Nephron (organoid): ENCODE measurements at regions not wholly inside any gene's neighbourhood (a gene's known extent, or its start where the extent isn't known, plus 50 kb on each side); places are given as distances from the start of the nearest gene placed in this dataset.

Experiments used
- H3K27ac Mint-ChIP-seq, 3 experiments: 2 replicates each; pipeline ENCODE4 v1.8.0; 2020; ENCODE audit warnings: mixed read lengths in 3 of 3, mild to moderate bottlenecking in 2 of 3, moderate library complexity in 1 of 3
- H3K27me3 Mint-ChIP-seq: 2 replicates; pipeline ENCODE4 v1.8.0; 2021; ENCODE audit warnings: low read depth, mild to moderate bottlenecking, moderate library complexity, mixed read lengths
- H3K36me3 Mint-ChIP-seq: 2 replicates; pipeline ENCODE4 v1.8.0; 2020; ENCODE audit warnings: low read depth, mixed read lengths
- H3K4me1 Mint-ChIP-seq: 2 replicates; pipeline ENCODE4 v1.8.0; 2020; ENCODE audit warnings: mixed read lengths
- H3K4me3 Mint-ChIP-seq, 3 experiments: 2 replicates each; pipeline ENCODE4 v1.8.0; 2020; ENCODE audit warnings: mild to moderate bottlenecking in 3 of 3, mixed read lengths in 3 of 3, moderate library complexity in 2 of 3
- H3K9me3 Mint-ChIP-seq: 2 replicates; pipeline ENCODE4 v1.8.0; 2020; ENCODE audit warnings: mixed read lengths
- CTCF ChIP-seq, 3 experiments: fragments of 200-600 bp; sonication (generic); IDR thresholded peaks; one replicate each; pipeline ENCODE4 v1.5.0; 2021; ENCODE audit warnings: antibody characterized with exemption in 3 of 3; ENCODE audit not compliant: unreplicated experiment in 3 of 3

- no peaks in the 10 kb centered on the region for H3K9me3 Mint-ChIP-seq
- H3K4me3 Mint-ChIP-seq: no peak overlapping the region
- H3K27ac Mint-ChIP-seq: no peak overlapping the region
- no peaks in the 10 kb centered on the region for H3K27me3 Mint-ChIP-seq
- TF ChIP-seq CTCF (IDR thresholded peaks at IDR 0.05; ENCODE audit: unreplicated experiment in 3 of 3): no peak
- no peaks in the 10 kb centered on the region for H3K36me3 Mint-ChIP-seq
- H3K4me1 Mint-ChIP-seq: no peaks in the 10 kb centered on the region
Measured at GRCh38 chr3:181333394-181333793, 343.9 kb upstream of the DNAJC19 start.

GRCh38 chr3:181330821-181331563, 341.5 kb upstream of the DNAJC19 start:
- H3K4me3 Mint-ChIP-seq: no peak overlapping the region
- H3K4me1 Mint-ChIP-seq: no peaks in the 10 kb centered on the region
- TF ChIP-seq CTCF (IDR thresholded peaks at IDR 0.05; ENCODE audit: unreplicated experiment in 3 of 3): no peak
- no peak overlapping the region for H3K27ac Mint-ChIP-seq
- H3K9me3 Mint-ChIP-seq: no peaks in the 10 kb centered on the region
- no peaks in the 10 kb centered on the region for H3K27me3 Mint-ChIP-seq
- H3K36me3 Mint-ChIP-seq: no peaks in the 10 kb centered on the region

- H3K4me1 Mint-ChIP-seq: no peaks in the 10 kb centered on the region
- no peak for TF ChIP-seq CTCF (IDR thresholded peaks at IDR 0.05; ENCODE audit: unreplicated experiment in 3 of 3)
Measured at GRCh38 chr3:181330257-181330656, 340.7 kb upstream of the DNAJC19 start.

GRCh38 chr3:181329024-181329423, 339.5 kb upstream of the DNAJC19 start:
- no peak for TF ChIP-seq CTCF (IDR thresholded peaks at IDR 0.05; ENCODE audit: unreplicated experiment in 3 of 3)
- Mint-ChIP-seq H3K36me3 (no peaks in the 10 kb centered on the region), H3K4me3 (no peak overlapping the region), H3K9me3 (no peaks in the 10 kb centered on the region), H3K4me1 (no peaks in the 10 kb centered on the region), H3K27me3 (no peaks in the 10 kb centered on the region), H3K27ac (no peak overlapping the region)

More at GRCh38 chr3:181330257-181330656, 340.7 kb upstream of the DNAJC19 start:
- Mint-ChIP-seq H3K27ac (no peak overlapping the region), H3K36me3 (no peaks in the 10 kb centered on the region), H3K27me3 (no peaks in the 10 kb centered on the region), H3K4me3 (no peak overlapping the region), H3K9me3 (no peaks in the 10 kb centered on the region)

GRCh38 chr3:181328346-181328745, 338.8 kb upstream of the DNAJC19 start:
- H3K4me1 Mint-ChIP-seq: no peaks in the 10 kb centered on the region
- H3K36me3 Mint-ChIP-seq: no peaks in the 10 kb centered on the region
- TF ChIP-seq CTCF (IDR thresholded peaks at IDR 0.05; ENCODE audit: unreplicated experiment in 3 of 3): no peak
- no peak overlapping the region for H3K27ac Mint-ChIP-seq
- no peaks in the 10 kb centered on the region for H3K9me3 Mint-ChIP-seq
- H3K4me3 Mint-ChIP-seq: no peak overlapping the region
- H3K27me3 Mint-ChIP-seq: no peaks in the 10 kb centered on the region

- no peak for TF ChIP-seq CTCF (IDR thresholded peaks at IDR 0.05; ENCODE audit: unreplicated experiment in 3 of 3)
- Mint-ChIP-seq H3K4me3 (no peak overlapping the region), H3K27me3 (no peaks in the 10 kb centered on the region), H3K36me3 (no peaks in the 10 kb centered on the region), H3K9me3 (peaks cover 3% of the 10 kb centered on the region), H3K4me1 (no peaks in the 10 kb centered on the region), H3K27ac (no peak overlapping the region)
Measured at GRCh38 chr3:181327349-181327748, 337.8 kb upstream of the DNAJC19 start.
